NOMO-1 (cell line): ENCODE measurements at regions not wholly inside any gene's neighbourhood (a gene's known extent, or its start where the extent isn't known, plus 50 kb on each side); places are given as distances from the start of the nearest gene placed in this dataset.

Experiments
- DNase-seq, 2 experiments: peaks; one replicate each; lab custom pipeline; 2025; ENCODE audit not compliant: unreplicated experiment in 2 of 2; lab: John Stamatoyannopoulos, UW

DNA sequence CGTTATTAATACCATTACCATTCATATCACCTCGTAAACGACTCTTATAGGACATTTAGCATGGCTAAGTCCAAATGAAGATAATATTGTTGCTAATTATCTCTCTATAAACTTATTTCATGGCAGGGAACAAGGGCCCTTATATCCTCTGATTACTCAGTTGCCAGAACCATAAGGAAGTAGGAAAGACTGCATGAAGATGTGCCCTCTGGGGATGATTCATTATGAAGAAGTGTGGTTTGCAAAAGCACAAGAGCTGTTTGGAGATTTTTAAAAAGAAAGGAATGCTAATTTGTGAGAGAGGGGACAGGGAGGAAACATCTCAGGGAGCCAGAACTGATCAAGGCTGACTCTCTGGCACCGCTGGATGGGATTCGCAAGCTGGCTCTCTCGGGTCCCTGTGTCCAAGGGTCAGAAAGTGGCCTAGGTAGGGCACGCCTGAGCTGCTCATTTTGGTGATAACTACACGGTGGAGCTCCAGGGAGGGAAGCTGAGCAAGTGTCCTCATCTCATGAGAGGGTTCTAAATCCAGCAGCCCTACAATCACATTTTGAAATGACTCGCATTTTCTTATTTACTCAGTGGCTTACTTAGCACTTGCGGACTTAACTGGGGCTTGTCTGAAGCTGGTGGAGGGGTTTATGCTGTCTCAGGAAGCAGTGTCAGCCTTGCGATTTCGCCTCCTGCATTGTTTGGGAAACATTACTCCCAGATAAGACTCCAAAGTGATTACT lies 136.8 kb downstream of the C5orf15 start:
- no peak for DNase-seq

DNA sequence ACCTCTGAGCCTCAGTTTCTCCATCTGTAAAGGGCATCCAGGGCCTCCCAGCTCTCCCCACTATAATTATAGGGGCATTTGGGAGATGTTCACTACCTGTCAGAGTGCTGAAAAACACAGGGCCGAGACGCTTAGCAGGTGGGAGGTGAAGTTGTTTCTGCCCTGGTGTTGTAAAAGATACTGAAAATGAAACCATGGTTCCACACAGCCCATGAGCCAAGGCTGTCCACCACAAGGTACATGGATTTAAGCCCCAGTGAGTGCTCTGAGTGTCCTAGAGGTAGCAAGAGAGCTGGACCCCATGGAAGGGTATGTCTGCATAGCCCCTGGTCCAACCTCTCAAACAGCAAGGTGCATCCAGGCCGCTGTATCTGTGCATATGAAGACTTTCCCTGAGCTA lies 137.5 kb downstream of the C5orf15 start:
- DNase-seq, result no peak

DNA sequence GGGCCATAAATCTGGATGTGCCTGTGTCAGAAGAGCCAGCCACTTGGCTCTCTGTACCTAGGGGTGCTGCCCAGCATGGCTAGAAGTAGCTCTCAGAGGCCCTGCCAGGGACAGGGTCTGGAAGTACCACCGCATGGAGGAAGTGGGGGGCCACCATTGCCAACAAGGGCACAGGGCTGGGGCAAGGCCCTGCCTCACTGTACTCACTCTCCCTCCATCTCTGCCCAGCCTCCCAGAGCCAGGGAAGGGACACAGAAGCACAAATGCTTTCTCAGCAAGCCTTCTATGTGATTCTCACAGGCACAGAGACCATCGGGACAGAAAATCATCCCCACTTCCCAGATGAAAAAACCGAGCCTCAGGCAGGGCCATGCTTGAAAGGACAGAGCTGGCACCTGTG lies 138.1 kb downstream of the C5orf15 start:
- DNase-seq, result no peak

DNA sequence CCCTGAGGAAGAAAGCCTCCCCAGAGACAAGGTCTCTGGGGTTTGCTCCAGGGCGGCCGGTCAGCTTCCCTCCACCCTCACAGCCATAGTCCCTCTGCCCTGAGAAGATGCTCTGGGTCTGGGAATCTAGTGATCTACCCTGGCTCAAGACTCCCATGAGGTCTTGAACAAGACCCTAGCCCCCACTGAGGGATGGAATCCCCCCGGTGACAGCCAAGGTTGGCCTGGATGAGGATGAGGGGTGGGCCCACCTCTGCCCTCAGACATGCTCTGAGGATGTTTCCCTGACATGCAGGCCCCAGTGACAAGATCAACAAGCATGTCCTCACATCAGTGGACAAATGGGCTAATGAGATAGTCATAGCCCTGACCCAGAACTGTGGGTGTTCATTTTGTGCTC lies 138.6 kb downstream of the C5orf15 start:
- DNase-seq, result no peak

DNA sequence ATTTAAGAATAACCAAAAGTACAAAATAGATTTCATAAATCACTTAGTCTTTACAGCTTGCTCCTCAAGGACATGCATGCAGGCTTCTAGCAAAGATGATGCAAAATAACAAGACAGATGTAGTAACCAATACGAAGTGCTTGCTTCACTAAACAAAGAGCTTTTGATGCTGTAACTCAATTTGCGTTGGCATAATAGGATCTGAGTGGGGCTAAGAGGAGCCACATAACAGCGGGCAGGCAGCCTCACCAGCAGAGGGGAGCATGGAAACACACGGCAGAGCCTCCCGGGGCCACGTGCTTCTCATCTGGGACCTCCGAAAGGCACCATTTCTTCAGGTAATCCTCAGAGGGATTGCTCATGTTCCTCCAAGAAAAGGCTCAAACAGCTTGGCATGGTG lies 139.7 kb downstream of the C5orf15 start:
- no peak for DNase-seq

DNA sequence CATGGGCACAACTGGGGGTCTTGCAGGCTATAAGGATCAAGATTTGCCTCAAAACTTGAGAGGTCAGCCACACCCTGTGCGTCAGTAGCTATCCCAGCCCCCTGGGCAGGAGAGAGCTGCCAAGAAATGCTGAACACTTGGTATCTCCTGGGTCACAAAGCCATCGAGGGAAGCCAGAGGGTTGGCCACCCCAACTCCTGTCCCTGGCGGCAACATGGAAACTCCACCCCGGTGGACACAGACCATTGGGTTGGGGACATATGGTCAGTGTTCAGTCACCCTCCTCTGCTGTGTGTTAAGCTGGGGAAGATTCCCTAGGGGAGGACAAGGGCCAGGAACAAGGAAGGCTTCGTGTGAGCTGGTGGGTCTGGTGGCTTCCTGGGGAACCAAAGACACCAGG lies 140.6 kb downstream of the C5orf15 start:
- no peak for DNase-seq

DNA sequence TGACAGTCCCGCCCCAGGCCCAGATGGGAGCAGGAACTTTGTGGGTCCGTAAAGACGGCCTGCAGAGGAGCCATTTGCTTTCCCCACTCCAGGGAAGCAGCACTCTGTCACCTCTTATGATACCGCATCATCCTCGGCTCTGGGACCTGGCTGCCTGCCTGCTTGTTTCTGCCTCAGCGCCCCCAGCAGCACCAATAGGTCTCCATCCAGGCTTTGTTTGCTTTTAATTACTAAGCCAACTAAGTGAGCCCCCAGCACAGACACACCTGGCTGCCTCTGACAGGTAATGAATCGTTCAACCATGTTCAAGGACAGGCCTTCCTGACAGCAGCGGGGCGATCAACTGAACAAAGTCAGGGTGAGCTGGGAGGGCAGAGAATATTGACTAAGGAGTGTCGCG lies 141.4 kb downstream of the C5orf15 start:
- DNase-seq, result no peak

DNA sequence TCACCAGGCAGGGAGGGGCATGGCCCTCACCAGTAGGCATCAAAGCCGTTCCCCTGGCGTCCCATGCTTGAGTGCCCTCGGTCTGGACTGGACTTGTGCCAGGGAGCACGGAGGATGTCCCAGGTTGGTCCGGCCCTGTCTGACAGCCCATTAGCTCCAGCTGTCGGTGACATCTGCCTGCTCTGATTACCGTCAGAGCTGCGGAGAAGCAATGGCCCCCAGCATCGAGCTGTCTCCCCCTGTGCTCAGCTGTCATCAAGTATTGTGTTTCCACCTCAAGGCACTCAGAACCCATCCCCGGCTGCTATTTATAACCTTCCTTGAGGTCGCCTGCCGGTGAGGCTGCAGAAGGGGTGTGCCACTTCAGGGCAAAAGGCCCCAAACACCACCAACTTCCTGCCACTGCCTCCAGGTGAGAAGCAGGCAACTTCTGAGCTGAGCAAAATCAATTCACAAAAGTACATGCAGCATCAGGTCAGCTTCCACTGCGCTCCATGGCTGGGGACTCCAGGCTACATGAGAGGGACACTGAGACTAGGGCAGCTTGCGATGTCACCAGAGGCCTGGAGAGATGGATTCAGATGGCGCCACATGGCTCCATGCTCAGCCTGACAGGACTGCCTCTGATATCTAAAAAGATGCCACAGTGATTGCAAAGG lies 142.7 kb downstream of the C5orf15 start:
- DNase-seq, result no peak

DNA sequence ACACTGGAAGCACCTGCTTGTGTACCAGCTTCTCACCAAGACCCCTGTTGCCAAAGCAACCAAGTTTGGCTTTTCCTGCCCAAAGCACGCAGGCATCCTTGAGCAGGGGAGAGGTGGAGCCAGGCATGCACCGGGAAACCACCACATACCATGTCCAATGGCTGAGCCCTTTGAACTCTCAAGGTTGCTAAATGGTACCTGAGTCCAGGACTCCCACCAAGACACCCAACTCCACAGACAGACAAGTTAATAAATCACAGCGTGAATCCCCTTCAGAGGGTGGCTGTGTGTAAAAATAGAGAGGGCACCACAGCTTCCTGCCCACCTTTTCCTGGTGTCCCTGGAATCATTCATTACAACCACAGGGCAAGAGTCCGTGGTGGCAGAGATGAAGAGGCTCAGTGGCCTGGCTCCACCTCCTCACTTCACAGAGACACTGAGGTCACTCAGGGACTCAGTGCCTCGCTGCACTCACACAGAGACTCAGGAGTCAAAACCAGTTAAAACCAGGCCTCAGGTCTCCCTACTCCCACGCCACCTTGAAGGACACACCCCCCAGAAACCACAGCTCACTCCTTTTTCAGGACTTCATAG lies 143.7 kb downstream of the C5orf15 start:
- DNase-seq, result no peak

DNA sequence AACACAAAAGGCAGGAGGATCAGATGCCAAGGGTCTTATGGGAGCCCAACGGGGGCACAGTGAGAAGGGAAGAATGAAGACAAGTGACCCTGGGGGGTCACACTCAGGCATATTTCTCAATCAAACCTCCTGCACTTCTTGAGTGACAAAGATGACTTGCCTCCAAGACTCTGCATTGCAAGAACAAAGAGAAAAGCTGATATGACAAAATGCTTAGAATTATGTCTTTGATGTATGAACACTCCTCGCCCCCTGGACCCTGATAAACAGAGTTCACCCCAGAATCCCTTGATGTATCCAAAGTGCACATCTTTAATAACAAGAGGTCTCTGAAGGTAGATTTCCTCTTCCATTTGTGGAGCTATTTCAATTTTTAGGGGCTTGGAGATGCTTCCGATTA lies 146.5 kb downstream of the C5orf15 start:
- no peak for DNase-seq

DNA sequence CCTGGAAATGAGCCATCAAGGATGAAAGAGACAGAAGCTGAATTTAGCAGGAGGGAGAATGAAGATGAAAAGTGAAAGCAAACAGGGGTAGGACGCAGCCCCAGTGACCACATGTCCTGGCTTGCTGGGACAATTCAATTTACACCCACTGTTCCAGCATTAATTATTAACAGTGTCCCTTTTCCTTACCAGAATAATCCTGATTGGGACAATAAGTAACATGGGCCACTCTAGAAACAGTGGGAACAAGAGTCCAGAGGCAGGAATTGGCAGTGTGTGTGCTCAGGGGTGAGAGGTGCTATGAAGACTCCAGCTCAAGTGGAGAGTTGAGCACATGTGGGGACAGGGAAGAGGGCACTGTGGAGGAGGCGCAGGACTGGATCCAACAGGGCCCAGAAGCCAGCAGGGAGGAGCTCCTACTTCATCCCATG lies 147.1 kb downstream of the C5orf15 start:
- no peak for DNase-seq

DNA sequence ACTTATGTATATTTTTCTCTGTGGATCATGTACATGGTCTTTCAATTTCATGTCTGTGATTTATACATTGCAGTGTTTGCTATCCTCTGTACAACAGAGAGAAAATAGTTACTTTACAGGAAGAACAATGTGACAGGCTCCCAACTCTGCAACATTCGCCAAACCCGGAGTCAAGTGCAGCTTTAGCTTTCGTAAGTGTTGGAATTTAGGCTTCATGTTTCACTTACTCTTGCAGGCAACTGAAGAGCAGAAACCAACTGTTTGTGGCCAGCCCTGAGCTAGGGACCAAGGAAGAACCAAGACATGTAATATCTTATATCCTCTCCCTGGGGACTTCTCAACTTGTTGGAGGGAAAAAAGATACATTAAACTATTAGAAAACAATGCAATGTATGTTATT lies 147.9 kb downstream of the C5orf15 start:
- DNase-seq, result no peak

DNA sequence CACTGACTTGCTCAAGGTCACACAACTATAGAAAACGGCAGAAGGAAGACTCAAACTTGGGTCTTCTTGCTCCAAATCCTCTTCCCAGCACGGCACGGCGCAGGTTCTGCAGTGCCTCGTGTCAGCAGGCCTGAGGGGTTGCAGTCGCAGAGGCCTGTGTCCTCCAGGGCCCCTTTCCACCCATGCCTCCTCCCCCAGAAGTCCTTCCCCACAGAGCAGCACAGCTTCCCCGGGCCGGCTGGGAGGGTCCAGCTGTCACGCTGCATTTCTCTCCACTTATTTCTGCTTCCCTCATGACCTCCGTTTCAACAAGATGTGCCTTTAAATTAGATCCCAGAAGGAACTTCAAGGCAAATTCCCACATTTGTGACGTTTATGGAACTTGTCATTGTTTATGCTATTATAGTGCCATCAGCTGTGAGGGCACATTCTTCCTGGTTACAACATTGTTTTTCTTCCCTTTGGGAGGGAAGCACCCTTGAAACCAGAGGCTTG lies 148.4 kb downstream of the C5orf15 start:
- DNase-seq, result no peak

DNA sequence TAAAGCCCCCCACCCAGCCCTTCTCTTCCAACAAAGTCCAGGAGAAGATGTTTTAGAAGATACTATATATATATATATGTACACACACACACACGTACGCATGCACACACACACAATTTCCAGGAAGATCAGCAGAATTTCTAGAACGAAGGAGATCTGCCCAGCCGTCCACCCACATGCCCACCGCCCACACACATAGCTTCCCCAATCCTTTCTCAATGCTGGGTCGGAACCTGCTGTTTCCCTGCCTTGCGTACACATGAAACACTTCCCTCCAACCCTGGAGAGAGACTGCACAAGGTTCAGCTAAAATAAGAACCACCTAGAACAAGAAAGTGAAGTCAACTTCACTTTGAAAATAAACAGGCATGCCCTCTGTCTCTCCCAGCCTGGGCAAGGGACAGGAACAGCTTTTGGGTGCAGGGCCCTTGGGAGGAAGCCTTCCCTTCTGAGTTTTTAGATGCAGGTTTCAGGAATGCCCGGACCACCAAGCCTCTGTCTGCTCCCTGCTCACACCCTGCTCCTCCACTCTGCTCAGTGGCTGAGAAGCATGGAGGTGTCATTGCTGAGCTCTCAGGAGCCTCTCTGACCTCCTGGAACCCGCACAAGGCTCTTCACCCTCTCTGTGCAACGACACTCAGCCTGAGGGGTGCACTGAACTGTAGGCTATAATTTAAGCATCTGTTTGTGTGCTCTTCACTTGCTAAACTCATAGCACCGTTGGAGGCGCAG lies 149.4 kb downstream of the C5orf15 start:
- no peak for DNase-seq

DNA sequence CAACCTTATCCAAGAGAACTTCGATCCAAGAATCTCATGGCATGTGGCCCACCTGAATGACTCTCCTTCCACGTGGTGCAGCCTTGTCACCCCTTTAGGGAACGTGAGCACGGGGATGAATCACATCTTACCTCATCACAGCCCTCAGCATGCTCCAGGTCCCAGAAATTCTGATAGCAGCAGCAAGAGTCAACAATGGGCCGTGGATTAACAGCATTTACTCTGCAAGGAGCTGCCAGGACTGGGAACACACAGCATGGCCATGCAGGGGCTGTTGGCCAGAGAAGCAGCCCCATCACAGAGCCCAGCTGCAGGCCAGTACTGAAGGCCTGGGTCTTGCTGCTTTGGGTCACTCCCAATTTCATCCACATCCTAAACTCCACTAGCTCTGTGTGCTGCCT lies 150.4 kb downstream of the C5orf15 start:
- no peak for DNase-seq

DNA sequence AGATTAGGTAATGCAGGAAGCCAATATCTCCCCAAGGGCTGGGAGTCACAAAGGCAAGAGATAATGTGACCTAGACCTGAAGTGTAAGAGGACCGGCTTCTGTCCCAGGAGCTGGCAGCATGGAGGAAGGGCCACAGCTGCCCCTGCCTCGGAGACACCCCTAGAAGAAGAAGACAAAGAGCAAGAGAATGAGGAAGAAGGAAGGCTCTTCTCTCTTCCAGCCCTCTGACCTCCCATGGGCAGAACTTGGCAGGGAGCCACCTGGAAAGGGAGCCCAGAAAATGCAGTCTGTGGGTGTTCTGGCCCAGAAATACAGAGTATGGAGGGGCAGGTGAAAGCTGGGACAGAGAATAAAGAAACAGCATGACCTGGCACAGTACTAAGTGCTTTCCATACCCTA lies 151.0 kb downstream of the C5orf15 start:
- DNase-seq, result no peak

DNA sequence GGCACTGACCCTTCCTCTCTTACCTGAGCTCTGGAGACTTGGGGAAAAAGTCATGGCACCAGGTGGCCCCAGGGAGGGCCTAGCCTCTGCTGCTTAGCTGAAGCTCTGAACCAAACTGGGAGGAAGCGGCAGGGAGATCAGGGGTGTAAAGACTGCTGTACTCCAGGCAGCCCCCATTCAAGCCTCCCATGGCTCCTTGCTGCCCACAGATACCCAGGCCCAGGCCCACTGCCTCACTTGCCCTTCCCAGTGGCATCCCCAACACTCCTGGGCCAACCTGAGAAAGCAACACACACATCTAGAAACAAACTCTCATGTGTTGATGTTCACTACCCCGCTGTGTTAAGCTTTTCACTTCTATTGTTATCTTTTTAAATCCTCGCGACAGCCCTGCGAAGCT lies 151.6 kb downstream of the C5orf15 start:
- DNase-seq, result no peak

DNA sequence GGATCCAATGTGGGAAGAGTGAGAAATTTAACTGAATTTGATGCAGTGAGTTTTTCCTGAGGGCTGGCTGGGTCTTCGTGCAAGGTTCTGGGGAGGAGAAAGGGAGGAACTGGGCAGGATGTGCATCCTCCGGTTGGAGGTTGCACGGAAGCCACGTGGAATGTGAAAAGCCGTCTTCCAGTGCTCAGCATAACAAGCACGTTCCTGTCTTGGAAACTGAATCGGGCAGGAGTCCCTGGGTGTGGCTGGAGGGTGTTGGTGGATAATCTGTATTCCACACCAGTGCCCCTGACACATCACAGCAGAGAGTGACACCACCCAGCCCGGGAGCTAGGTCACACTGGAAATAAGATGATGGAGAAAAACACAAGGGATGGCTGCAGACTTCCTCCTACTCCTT lies 154.3 kb downstream of the C5orf15 start:
- no peak for DNase-seq

DNA sequence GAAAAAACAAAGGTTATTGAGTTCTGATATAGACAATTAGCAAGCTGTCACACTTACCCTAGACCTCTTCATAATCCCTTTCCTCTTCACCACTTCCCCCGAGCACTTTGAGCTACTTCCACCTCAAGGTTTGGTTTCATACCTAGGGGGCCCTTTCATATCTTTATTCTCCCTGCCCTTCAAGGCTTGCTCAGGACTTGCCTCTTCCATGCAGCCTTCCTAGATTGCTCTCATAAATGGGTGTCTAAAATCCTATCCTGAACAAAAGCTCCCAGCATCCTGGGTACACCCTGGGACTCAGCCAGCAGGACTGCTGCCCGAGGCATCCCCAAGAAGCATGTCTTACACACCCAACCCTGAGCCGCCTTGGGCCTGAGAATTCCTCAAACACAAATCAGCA lies 157.3 kb downstream of the C5orf15 start:
- DNase-seq, result no peak

DNA sequence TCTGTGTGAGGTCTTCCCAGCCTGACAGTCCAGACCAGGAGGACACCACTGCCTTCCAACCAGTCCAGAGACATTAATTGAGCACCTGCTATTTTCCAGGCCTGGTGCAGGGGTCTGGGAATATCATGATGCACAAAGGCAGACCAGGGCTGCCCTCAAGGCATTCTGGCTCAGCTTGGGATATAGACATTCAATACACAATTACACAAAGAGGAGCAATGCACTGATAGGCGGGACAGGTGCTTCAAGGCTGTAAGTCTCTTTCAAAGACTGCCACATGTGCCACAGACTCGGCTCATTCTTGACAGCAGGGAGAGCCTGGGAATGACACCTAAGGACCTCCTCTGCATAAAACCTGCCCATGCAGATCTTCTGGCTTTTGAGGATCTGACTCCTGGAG lies 158.6 kb downstream of the C5orf15 start:
- DNase-seq, result no peak

DNA sequence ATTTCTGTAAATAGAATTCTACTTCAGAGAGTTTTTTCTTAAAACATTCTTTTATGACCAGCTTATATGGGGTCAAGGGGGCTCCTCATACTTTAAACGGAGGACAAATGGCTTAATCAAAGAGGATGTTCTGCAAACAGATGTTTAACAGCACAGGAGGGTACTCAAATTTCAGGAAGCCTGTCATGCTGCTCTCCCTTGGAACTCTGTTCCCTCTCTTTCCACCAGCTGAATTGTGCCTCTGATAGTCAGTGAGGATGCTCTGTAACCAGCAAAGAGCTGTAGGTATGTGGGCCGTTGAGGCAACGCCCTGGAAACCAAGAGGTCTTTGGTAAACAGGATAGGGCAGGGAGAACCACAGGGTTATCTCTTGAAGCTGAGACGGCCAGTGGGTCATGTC lies 161.1 kb downstream of the C5orf15 start:
- no peak for DNase-seq
